ENCODE measurements at regions not wholly inside any gene's neighbourhood (a gene's known extent, or its start where the extent isn't known, plus 50 kb on each side); places are given as distances from the start of the nearest gene placed in this dataset.

GRCh38 chr2:8435608-8436007 is 246.2 kb upstream of the ID2 start:
- TF ChIP-seq CTCF (conservative IDR thresholded peaks at IDR 0.05; ENCODE audit: low read length) (no peak), EZH2phosphoT487 (IDR thresholded peaks at IDR 0.05; ENCODE audit: borderline replicate concordance) (no peak)

Measured in Loucy (cell line).